Heart left ventricle (tissue), 13 donors: ENCODE measurements at regions not wholly inside any gene's neighbourhood (a gene's known extent, or its start where the extent isn't known, plus 50 kb on each side); places are given as distances from the start of the nearest gene placed in this dataset.

Experiments
- POLR2A ChIP-seq, 2 donors: fragments of 450-650 bp; IDR thresholded peaks; one replicate each; pipeline ENCODE4 v1.6.1; 2017; ENCODE audit warnings: antibody characterized with exemption in 2 of 2, mild to moderate bottlenecking in 2 of 2, moderate library complexity in 2 of 2
- TF ChIP-seq, protein P1 (sequence below), 12 donors: fragments of 200-600 bp; sonication (generic) in 4 of 12; IDR thresholded peaks; one replicate each; pipeline versions ENCODE4 v1.5.0 to v1.8.0; 2018 to 2022; ENCODE audit warnings: antibody characterized with exemption in 12 of 12, mild to moderate bottlenecking in 5 of 12
- donor health status: ischemic (EF 13 %, LVEDD 7.1; RV severe dilation, severe dysfunction).
- donor health status: DM: no; HTN: yes; CAD: no.
- donor health status: DM: no; HTN: no; CAD: no.
- donor health status: ischemic (EF 25% LVEDD 6.9; RV normal size, moderate dysfunction).
- donor health status: ischemic (EF 25% LVEDD 5.7; RV mildly dilated, moderate dysfunction).
- donor health status: ischemic (EF 35%, LVEDD 5.7; RV mildly dilated, moderate dysfunction).
- donor health status: nonischemic (EF 11% LVEDD 7.7; RV severe dilation, severe dysfunction).
- donor health status: DM: yes; HTN: yes; CAD: no.
- donor health status: PGD.
- donor health status: ischemic (EF 29% LVEDD 5.4; RV normal size, mild dysfunction).
- donor health status: nonischemic (EF 23%, LVEDD 6.1; RV moderate dilation, normal function).

DNA sequence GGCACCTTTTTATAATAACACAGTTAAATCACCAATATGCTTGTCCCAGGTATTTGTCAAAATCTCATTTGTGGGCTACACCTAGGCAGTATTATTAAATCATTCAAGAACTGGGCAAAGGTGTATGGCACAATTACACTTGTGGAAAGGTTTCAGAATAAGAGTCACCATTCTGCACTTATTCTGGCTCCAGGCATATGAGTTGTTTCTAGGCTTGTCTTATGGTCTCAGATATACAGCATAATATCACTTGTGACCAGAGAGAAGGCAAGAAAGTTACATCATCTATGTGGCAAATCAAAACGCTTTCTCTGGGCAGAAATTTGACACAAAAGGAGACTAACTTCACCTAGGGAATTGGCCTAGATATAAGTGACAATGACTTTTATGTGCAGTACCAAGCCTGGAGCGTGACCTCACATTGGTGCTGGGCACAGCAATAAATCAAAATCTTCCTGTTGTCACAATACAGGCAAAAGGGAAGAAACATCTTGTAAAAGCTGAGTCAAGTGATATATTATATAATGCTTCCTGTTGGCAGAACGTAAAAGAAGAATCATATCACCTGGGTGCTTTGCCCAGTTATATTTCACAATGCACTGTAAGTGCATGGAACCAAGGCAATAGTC is 959.9 kb upstream of the AMELY start:
- TF ChIP-seq, protein P1, sequence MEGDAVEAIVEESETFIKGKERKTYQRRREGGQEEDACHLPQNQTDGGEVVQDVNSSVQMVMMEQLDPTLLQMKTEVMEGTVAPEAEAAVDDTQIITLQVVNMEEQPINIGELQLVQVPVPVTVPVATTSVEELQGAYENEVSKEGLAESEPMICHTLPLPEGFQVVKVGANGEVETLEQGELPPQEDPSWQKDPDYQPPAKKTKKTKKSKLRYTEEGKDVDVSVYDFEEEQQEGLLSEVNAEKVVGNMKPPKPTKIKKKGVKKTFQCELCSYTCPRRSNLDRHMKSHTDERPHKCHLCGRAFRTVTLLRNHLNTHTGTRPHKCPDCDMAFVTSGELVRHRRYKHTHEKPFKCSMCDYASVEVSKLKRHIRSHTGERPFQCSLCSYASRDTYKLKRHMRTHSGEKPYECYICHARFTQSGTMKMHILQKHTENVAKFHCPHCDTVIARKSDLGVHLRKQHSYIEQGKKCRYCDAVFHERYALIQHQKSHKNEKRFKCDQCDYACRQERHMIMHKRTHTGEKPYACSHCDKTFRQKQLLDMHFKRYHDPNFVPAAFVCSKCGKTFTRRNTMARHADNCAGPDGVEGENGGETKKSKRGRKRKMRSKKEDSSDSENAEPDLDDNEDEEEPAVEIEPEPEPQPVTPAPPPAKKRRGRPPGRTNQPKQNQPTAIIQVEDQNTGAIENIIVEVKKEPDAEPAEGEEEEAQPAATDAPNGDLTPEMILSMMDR (IDR thresholded peaks at IDR 0.05) = no peak
- TF ChIP-seq POLR2A (IDR thresholded peaks at IDR 0.05) = no peak
